ENCODE measurements at regions not wholly inside any gene's neighbourhood (a gene's known extent, or its start where the extent isn't known, plus 50 kb on each side); places are given as distances from the start of the nearest gene placed in this dataset.

DNA sequence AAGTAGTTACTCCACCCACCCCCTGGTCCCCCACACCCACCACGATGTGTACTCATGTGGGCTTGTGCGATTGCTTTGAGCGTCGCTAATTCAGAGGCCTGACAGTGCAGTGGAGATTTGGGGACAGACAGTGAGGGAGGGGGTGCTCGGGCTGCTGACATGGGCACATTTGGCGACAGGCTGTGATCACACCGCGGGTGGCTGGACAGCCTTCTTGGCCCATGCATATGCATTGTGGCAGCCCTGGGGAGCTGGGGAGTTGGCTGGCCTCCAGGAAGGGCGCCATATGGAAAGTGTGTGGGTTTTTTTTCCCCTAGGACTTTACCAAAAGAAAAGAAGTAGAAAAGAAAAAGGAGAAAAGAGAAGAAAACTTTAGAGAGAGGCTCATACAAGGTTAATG is 275.5 kb upstream of the N4BP1 start:
- POLR2A ChIA-PET, result no interaction called here
- H3K9me3 ChIP-seq, result no peaks in the 10 kb centered on the region
- TF ChIP-seq, protein P1, sequence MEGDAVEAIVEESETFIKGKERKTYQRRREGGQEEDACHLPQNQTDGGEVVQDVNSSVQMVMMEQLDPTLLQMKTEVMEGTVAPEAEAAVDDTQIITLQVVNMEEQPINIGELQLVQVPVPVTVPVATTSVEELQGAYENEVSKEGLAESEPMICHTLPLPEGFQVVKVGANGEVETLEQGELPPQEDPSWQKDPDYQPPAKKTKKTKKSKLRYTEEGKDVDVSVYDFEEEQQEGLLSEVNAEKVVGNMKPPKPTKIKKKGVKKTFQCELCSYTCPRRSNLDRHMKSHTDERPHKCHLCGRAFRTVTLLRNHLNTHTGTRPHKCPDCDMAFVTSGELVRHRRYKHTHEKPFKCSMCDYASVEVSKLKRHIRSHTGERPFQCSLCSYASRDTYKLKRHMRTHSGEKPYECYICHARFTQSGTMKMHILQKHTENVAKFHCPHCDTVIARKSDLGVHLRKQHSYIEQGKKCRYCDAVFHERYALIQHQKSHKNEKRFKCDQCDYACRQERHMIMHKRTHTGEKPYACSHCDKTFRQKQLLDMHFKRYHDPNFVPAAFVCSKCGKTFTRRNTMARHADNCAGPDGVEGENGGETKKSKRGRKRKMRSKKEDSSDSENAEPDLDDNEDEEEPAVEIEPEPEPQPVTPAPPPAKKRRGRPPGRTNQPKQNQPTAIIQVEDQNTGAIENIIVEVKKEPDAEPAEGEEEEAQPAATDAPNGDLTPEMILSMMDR (IDR thresholded peaks at IDR 0.05; ENCODE audit: insufficient read depth in 1 of 2, low read depth in 1 of 2, low read length in 1 of 2, severe bottlenecking in 1 of 2, unreplicated experiment in 1 of 2), result no peak
- H3K36me3 ChIP-seq (ENCODE audit: control insufficient read depth, insufficient read depth, low read length), result no peaks in the 10 kb centered on the region
- H3K4me1 ChIP-seq, result no peaks in the 10 kb centered on the region
- DNase-seq, result no peak
- CTCF ChIA-PET, result no interaction called here
- Mint-ChIP-seq H3K36me3 (ENCODE audit: insufficient read depth, unreplicated experiment) (no peaks in the 10 kb centered on the region), H3K4me1 (ENCODE audit: low read depth, unreplicated experiment) (no peaks in the 10 kb centered on the region), H3K27me3 (ENCODE audit: insufficient read depth, unreplicated experiment) (peaks cover 11% of the 10 kb centered on the region), H3K4me3 (ENCODE audit: unreplicated experiment) (no peak overlapping the region), H3K27ac (ENCODE audit: unreplicated experiment) (no peak overlapping the region), H3K9me3 (ENCODE audit: unreplicated experiment) (no peaks in the 10 kb centered on the region)
- BruUV-seq (replicated peaks), result no TSS peak
- H3K4me3 ChIP-seq (ENCODE audit: low read depth, low read length), result no peak overlapping the region
- no peaks in the 10 kb centered on the region; the same call in 1 of the 2 replicates for H3K27me3 ChIP-seq (replicated peaks; ENCODE audit: control insufficient read depth, insufficient read depth, low read length)
- intact Hi-C loops (cut with micrococcal nuclease; ENCODE audit: unreplicated experiment), result no loop called here

DNA sequence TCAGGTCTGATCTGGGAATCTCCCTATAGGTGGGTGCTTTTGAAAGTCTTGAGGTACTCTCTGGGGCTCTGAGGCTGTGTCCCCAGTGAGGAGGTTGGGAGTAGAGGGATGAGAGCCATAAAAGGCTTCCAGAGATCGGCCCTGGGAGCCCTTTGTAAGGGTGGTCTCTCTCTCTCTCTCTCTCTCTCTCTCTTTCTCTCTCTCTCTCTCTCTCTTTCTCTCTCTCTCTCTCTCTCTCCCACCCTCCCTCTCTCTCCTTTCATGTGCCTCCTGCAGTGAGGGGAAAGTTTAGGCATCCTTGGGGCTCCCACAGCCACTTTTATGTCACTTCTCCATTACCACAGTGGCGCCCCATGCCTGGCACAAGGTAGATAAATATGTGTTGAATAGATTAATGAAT is 271.3 kb upstream of the N4BP1 start:
- TF ChIP-seq, protein P1 (IDR thresholded peaks at IDR 0.05; ENCODE audit: insufficient read depth in 1 of 2, low read depth in 1 of 2, low read length in 1 of 2, severe bottlenecking in 1 of 2, unreplicated experiment in 1 of 2), result no peak
- no peaks in the 10 kb centered on the region for H3K9me3 ChIP-seq
- no peaks in the 10 kb centered on the region for H3K4me1 ChIP-seq
- Mint-ChIP-seq H3K4me1 (ENCODE audit: low read depth, unreplicated experiment) (no peaks in the 10 kb centered on the region), H3K27me3 (ENCODE audit: insufficient read depth, unreplicated experiment) (peaks cover 20% of the 10 kb centered on the region), H3K27ac (ENCODE audit: unreplicated experiment) (no peak overlapping the region), H3K36me3 (ENCODE audit: insufficient read depth, unreplicated experiment) (no peaks in the 10 kb centered on the region), H3K9me3 (ENCODE audit: unreplicated experiment) (no peaks in the 10 kb centered on the region), H3K4me3 (ENCODE audit: unreplicated experiment) (no peak overlapping the region)
- no TSS peak for BruUV-seq (replicated peaks)
- DNase-seq, result no peak
- CTCF ChIA-PET, result no interaction called here
- H3K4me3 ChIP-seq (ENCODE audit: low read depth, low read length), result no peak overlapping the region
- no peaks in the 10 kb centered on the region; the same call in 1 of the 2 replicates for H3K27me3 ChIP-seq (replicated peaks; ENCODE audit: control insufficient read depth, insufficient read depth, low read length)
- POLR2A ChIA-PET, result no interaction called here
- H3K36me3 ChIP-seq (ENCODE audit: control insufficient read depth, insufficient read depth, low read length), result no peaks in the 10 kb centered on the region
- intact Hi-C loops (cut with micrococcal nuclease; ENCODE audit: unreplicated experiment), result no loop called here

DNA sequence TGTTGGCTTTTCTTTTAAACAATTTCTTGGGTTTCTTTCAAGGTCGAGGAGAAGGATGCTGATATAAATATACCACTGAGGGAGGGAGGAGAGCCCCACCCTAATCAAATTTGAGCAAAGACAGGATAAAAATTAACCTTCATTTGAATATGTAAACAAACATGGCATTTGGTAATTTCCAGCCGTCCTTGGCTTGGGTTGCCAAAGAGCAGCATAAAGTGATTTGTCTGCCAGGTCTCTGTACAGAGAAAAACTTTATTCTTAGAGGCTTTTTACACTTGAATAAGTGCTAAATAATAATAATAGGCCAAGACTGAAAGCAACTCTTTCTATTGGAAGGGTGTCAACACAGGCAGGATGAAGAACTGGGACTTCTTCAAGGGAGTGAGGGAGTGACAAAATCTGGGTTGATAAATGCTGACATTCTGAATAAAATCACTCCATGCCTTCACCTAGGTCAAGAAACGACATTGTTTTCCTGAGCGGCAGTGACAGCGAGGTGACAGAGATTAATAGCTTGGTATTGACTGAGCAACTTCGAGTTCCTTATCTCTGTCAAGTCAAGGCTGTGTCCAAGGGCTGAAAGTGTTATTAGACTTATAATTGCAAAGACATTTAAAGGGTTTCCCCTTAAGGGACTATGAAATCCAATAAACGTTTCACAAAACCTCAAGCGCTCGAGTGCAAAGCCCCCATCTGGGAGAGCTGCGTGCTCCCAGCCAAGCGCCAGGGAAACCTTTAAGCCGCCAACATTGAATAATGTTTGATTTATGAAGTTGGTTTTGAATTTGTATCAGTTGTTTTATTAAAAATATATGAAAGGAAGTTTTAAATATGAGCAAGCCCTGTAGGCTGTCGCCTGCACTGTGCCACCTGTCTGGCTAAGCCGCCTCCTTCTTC is 269.5 kb upstream of the N4BP1 start:
- no TSS peak for BruUV-seq (replicated peaks)
- Histone ChIP-seq H3K4me3 (ENCODE audit: low read depth, low read length) (no peak overlapping the region), H3K36me3 (ENCODE audit: control insufficient read depth, insufficient read depth, low read length) (no peaks in the 10 kb centered on the region), H3K9me3 (no peaks in the 10 kb centered on the region), H3K4me1 (no peaks in the 10 kb centered on the region), H3K27me3 (replicated peaks; ENCODE audit: control insufficient read depth, insufficient read depth, low read length) (no peaks in the 10 kb centered on the region; the same call in 1 of the 2 replicates)
- Mint-ChIP-seq H3K4me1 (ENCODE audit: low read depth, unreplicated experiment) (no peaks in the 10 kb centered on the region), H3K36me3 (ENCODE audit: insufficient read depth, unreplicated experiment) (no peaks in the 10 kb centered on the region), H3K4me3 (ENCODE audit: unreplicated experiment) (no peak overlapping the region), H3K27ac (ENCODE audit: unreplicated experiment) (no peak overlapping the region), H3K9me3 (ENCODE audit: unreplicated experiment) (no peaks in the 10 kb centered on the region), H3K27me3 (ENCODE audit: insufficient read depth, unreplicated experiment) (peaks cover 14% of the 10 kb centered on the region)
- TF ChIP-seq, protein P1 (IDR thresholded peaks at IDR 0.05; ENCODE audit: insufficient read depth in 1 of 2, low read depth in 1 of 2, low read length in 1 of 2, severe bottlenecking in 1 of 2, unreplicated experiment in 1 of 2), result no peak
- DNase-seq, result no peak
- CTCF ChIA-PET, result no interaction called here
- intact Hi-C loops (cut with micrococcal nuclease; ENCODE audit: unreplicated experiment), result no loop called here
- POLR2A ChIA-PET, result no interaction called here

Data from Caco-2 (cell line).